Liver (tissue), 8 donors: ENCODE measurements at regions not wholly inside any gene's neighbourhood (a gene's known extent, or its start where the extent isn't known, plus 50 kb on each side); places are given as distances from the start of the nearest gene placed in this dataset.

Experiments
- DNase-seq: peaks from one replicate; pipeline ENCODE4 v3.0.0-alpha.2; 2017; ENCODE audit warnings: low spot score
- H3K27ac ChIP-seq, 2 donors: one replicate each; pipeline ENCODE4 v1.7.0; 2013; ENCODE audit warnings: inconsistent platforms in 2 of 2, low read length in 2 of 2, control low read depth in 1 of 2, low read depth in 1 of 2, mild to moderate bottlenecking in 1 of 2
- H3K27me3 ChIP-seq, 4 donors: one replicate each; pipeline versions ENCODE4 v1.6.1 to v1.7.0; 2013; ENCODE audit warnings: low read length in 3 of 4, inconsistent platforms in 1 of 4, mild to moderate bottlenecking in 1 of 4, moderate library complexity in 1 of 4; ENCODE audit not compliant: control insufficient read depth in 4 of 4, insufficient read depth in 4 of 4
- H3K36me3 ChIP-seq, 4 donors: one replicate each; pipeline versions ENCODE4 v1.6.1 to v1.7.0; 2013; ENCODE audit warnings: low read length in 3 of 4, mild to moderate bottlenecking in 3 of 4, low read depth in 1 of 4, moderate library complexity in 1 of 4; ENCODE audit not compliant: control insufficient read depth in 4 of 4, insufficient read depth in 3 of 4
- H3K4me1 ChIP-seq, 4 donors: one replicate each; pipeline versions ENCODE4 v1.6.1 to v1.7.0; 2013; ENCODE audit warnings: low read length in 3 of 4, mild to moderate bottlenecking in 3 of 4, moderate library complexity in 1 of 4; ENCODE audit not compliant: control insufficient read depth in 4 of 4, insufficient read depth in 4 of 4
- H3K4me3 ChIP-seq, 3 donors: one replicate each; pipeline versions ENCODE4 v1.6.1 to v1.7.0; 2013; ENCODE audit warnings: low read length in 3 of 3, control low read depth in 1 of 3, low read depth in 1 of 3, mild to moderate bottlenecking in 1 of 3
- H3K9ac ChIP-seq, 2 donors: one replicate each; pipeline ENCODE4 v1.7.0; 2013; ENCODE audit warnings: low read length in 2 of 2, mild to moderate bottlenecking in 2 of 2, moderate library complexity in 2 of 2, control low read depth in 1 of 2, low read depth in 1 of 2
- H3K9me3 ChIP-seq, 4 donors: one replicate each; pipeline versions ENCODE4 v1.6.1 to v1.7.0; 2013; ENCODE audit warnings: low read length in 3 of 4; ENCODE audit not compliant: control insufficient read depth in 4 of 4
- ATF3 ChIP-seq: IDR thresholded peaks from 2 replicates; pipeline ENCODE4 v1.6.1; 2016; ENCODE audit warnings: antibody characterized with exemption
- EGR1 ChIP-seq, 2 donors: IDR thresholded peaks; 2 replicates each; pipeline ENCODE4 v1.6.1; 2016 to 2018; ENCODE audit warnings: antibody characterized with exemption in 2 of 2, low read depth in 2 of 2
- FOXA1 ChIP-seq: IDR thresholded peaks from 2 replicates; pipeline ENCODE4 v1.6.1; 2016; ENCODE audit warnings: antibody characterized with exemption
- FOXA2 ChIP-seq: IDR thresholded peaks from 2 replicates; pipeline ENCODE4 v1.6.1; 2016; ENCODE audit warnings: antibody characterized with exemption
- GABPA ChIP-seq, 2 donors: IDR thresholded peaks in 1 of 2; conservative IDR thresholded peaks in 1 of 2; 2 replicates each; pipeline ENCODE4 v1.6.1; 2016; ENCODE audit warnings: antibody characterized with exemption in 2 of 2, mild to moderate bottlenecking in 1 of 2, moderate library complexity in 1 of 2
- HNF4A ChIP-seq, 2 donors: conservative IDR thresholded peaks; 2 replicates each; pipeline ENCODE4 v1.6.1; 2016; ENCODE audit warnings: antibody characterized with exemption in 2 of 2, mild to moderate bottlenecking in 2 of 2
- HNF4G ChIP-seq: IDR thresholded peaks from 2 replicates; pipeline ENCODE4 v1.6.1; 2016; ENCODE audit warnings: antibody characterized with exemption
- JUND ChIP-seq, 2 donors: IDR thresholded peaks; 2 replicates each; pipeline ENCODE4 v1.6.1; 2016; ENCODE audit warnings: antibody characterized with exemption in 2 of 2
- MAX ChIP-seq: IDR thresholded peaks from 2 replicates; pipeline ENCODE4 v1.6.1; 2016; ENCODE audit warnings: antibody characterized with exemption
- NR2F2 ChIP-seq: IDR thresholded peaks from 2 replicates; pipeline ENCODE4 v1.6.1; 2016; ENCODE audit warnings: antibody characterized with exemption
- RAD21 ChIP-seq, 2 donors: IDR thresholded peaks; 2 replicates each; pipeline ENCODE4 v1.6.1; 2016; ENCODE audit warnings: antibody characterized with exemption in 2 of 2, mild to moderate bottlenecking in 2 of 2
- RXRA ChIP-seq, 2 donors: IDR thresholded peaks; 2 replicates each; pipeline ENCODE4 v1.6.1; 2017 to 2018; ENCODE audit warnings: antibody characterized with exemption in 2 of 2, mild to moderate bottlenecking in 1 of 2
- SP1 ChIP-seq: IDR thresholded peaks from 2 replicates; pipeline ENCODE4 v1.6.1; 2018; ENCODE audit warnings: antibody characterized with exemption, mild to moderate bottlenecking
- TAF1 ChIP-seq: conservative IDR thresholded peaks from 2 replicates; pipeline ENCODE4 v1.6.1; 2016; ENCODE audit warnings: antibody characterized with exemption, mild to moderate bottlenecking
- YY1 ChIP-seq: IDR thresholded peaks from 2 replicates; pipeline ENCODE4 v1.6.1; 2016; ENCODE audit warnings: antibody characterized with exemption, mild to moderate bottlenecking
- ZBTB33 ChIP-seq: IDR thresholded peaks from 2 replicates; pipeline ENCODE4 v1.6.1; 2016; ENCODE audit warnings: antibody characterized with exemption
- WGBS: extraction: QIAGEN DNeasy Blood & Tissue Kit; methylation state at CpG from one replicate; pipeline ENCODE4 v1.1.7; 2013; 5-methylcytosine and 5-hydroxymethylcytosine counted together
- TF ChIP-seq, protein P1 (sequence below): IDR thresholded peaks from 2 replicates; pipeline ENCODE4 v1.6.1; 2016; ENCODE audit warnings: antibody characterized with exemption, mild to moderate bottlenecking
- TF ChIP-seq, protein P2 (sequence below): fragments of 150-350 bp; IDR thresholded peaks from 2 replicates; pipeline ENCODE4 v1.5.1; 2017; ENCODE audit warnings: improper control_type of control experiment, low read depth, low read length; ENCODE audit not compliant: missing input control
- donor health status: healthy.
- donor health status: healthy.
- donor health status: healthy.
- donor health status: healthy.
- donor health status: healthy.

- Histone ChIP-seq H3K4me3 (no peak overlapping the region), H3K36me3 (no peaks in the 10 kb centered on the region), H3K9ac (no peak overlapping the region), H3K27me3 (no peaks in the 10 kb centered on the region), H3K27ac (no peak overlapping the region), H3K9me3 (peaks cover 0 to 7% (median 0%) of the 10 kb centered on the region in 4 donors), H3K4me1 (no peaks in the 10 kb centered on the region)
- 79% methylated on average over 5 of the region's 5 CpGs for WGBS
- TF ChIP-seq HNF4G = no peak
- TF ChIP-seq, protein P1, sequence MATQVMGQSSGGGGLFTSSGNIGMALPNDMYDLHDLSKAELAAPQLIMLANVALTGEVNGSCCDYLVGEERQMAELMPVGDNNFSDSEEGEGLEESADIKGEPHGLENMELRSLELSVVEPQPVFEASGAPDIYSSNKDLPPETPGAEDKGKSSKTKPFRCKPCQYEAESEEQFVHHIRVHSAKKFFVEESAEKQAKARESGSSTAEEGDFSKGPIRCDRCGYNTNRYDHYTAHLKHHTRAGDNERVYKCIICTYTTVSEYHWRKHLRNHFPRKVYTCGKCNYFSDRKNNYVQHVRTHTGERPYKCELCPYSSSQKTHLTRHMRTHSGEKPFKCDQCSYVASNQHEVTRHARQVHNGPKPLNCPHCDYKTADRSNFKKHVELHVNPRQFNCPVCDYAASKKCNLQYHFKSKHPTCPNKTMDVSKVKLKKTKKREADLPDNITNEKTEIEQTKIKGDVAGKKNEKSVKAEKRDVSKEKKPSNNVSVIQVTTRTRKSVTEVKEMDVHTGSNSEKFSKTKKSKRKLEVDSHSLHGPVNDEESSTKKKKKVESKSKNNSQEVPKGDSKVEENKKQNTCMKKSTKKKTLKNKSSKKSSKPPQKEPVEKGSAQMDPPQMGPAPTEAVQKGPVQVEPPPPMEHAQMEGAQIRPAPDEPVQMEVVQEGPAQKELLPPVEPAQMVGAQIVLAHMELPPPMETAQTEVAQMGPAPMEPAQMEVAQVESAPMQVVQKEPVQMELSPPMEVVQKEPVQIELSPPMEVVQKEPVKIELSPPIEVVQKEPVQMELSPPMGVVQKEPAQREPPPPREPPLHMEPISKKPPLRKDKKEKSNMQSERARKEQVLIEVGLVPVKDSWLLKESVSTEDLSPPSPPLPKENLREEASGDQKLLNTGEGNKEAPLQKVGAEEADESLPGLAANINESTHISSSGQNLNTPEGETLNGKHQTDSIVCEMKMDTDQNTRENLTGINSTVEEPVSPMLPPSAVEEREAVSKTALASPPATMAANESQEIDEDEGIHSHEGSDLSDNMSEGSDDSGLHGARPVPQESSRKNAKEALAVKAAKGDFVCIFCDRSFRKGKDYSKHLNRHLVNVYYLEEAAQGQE = no peak
- TF ChIP-seq EGR1 (IDR thresholded peaks at IDR 0.05; ENCODE audit: low read depth in 2 of 2) = no peak
- no peak for TF ChIP-seq RXRA (IDR thresholded peaks at IDR 0.05)
- TF ChIP-seq, protein P2, sequence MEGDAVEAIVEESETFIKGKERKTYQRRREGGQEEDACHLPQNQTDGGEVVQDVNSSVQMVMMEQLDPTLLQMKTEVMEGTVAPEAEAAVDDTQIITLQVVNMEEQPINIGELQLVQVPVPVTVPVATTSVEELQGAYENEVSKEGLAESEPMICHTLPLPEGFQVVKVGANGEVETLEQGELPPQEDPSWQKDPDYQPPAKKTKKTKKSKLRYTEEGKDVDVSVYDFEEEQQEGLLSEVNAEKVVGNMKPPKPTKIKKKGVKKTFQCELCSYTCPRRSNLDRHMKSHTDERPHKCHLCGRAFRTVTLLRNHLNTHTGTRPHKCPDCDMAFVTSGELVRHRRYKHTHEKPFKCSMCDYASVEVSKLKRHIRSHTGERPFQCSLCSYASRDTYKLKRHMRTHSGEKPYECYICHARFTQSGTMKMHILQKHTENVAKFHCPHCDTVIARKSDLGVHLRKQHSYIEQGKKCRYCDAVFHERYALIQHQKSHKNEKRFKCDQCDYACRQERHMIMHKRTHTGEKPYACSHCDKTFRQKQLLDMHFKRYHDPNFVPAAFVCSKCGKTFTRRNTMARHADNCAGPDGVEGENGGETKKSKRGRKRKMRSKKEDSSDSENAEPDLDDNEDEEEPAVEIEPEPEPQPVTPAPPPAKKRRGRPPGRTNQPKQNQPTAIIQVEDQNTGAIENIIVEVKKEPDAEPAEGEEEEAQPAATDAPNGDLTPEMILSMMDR = no peak
- TF ChIP-seq YY1 = no peak
- TF ChIP-seq JUND (IDR thresholded peaks at IDR 0.05) = no peak
- no peak for TF ChIP-seq TAF1
- TF ChIP-seq FOXA1 = no peak
- TF ChIP-seq FOXA2 = no peak
- no peak for TF ChIP-seq HNF4A (conservative IDR thresholded peaks at IDR 0.05)
- no peak for TF ChIP-seq NR2F2
- no peak for TF ChIP-seq SP1
- TF ChIP-seq MAX = no peak
- TF ChIP-seq GABPA (IDR thresholded peaks at IDR 0.05 in 1 of 2, conservative IDR thresholded peaks at IDR 0.05 in 1 of 2) = no peak
- TF ChIP-seq ZBTB33 = no peak
- TF ChIP-seq RAD21 (IDR thresholded peaks at IDR 0.05) = no peak
- no peak for TF ChIP-seq ATF3
- no peak for DNase-seq
Measured at GRCh38 chr6:14354919-14355572, 237.5 kb downstream of the CD83 start.
